Sigmoid colon (tissue), 3 donors: ENCODE measurements at regions not wholly inside any gene's neighbourhood (a gene's known extent, or its start where the extent isn't known, plus 50 kb on each side); places are given as distances from the start of the nearest gene placed in this dataset.

Source experiments
- POLR2A ChIP-seq, 2 donors: fragments of 450-650 bp; IDR thresholded peaks; one replicate each; pipeline ENCODE4 v1.6.1; 2016; ENCODE audit warnings: antibody characterized with exemption in 2 of 2, mild to moderate bottlenecking in 2 of 2, moderate library complexity in 2 of 2
- TF ChIP-seq, protein P1 (sequence below), 4 experiments: fragments of 450-650 bp in 3 of 4; fragments of 200-600 bp in 1 of 4; IDR thresholded peaks; one replicate each; pipeline ENCODE4 v1.5.1; 2016 to 2019; ENCODE audit warnings: antibody characterized with exemption in 4 of 4, mild to moderate bottlenecking in 3 of 4, moderate library complexity in 2 of 4

DNA sequence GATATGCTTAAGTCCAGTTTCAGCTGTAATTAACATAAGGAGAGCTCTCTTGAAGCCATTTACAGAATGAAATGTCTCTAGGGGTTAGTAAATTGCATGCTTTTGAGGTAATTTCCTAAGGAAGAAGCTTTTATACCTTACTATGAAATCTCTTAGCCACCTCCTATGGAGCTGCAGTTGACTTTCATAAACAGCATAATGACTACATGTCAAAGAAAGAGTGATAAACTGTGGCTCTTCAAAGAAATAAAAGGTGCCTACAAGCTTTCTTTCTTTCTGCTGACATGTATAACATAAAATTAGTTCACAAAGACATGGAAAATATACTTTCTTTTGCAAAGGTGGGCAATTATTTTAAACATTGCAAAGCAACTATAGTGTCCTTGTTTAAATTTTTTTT is 90.8 kb downstream of the TMEM167A start:
- TF ChIP-seq POLR2A (IDR thresholded peaks at IDR 0.05) = no peak
- TF ChIP-seq, protein P1, sequence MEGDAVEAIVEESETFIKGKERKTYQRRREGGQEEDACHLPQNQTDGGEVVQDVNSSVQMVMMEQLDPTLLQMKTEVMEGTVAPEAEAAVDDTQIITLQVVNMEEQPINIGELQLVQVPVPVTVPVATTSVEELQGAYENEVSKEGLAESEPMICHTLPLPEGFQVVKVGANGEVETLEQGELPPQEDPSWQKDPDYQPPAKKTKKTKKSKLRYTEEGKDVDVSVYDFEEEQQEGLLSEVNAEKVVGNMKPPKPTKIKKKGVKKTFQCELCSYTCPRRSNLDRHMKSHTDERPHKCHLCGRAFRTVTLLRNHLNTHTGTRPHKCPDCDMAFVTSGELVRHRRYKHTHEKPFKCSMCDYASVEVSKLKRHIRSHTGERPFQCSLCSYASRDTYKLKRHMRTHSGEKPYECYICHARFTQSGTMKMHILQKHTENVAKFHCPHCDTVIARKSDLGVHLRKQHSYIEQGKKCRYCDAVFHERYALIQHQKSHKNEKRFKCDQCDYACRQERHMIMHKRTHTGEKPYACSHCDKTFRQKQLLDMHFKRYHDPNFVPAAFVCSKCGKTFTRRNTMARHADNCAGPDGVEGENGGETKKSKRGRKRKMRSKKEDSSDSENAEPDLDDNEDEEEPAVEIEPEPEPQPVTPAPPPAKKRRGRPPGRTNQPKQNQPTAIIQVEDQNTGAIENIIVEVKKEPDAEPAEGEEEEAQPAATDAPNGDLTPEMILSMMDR (IDR thresholded peaks at IDR 0.05) = no peak
